SK-N-MC (cell line): ENCODE measurements at regions not wholly inside any gene's neighbourhood (a gene's known extent, or its start where the extent isn't known, plus 50 kb on each side); places are given as distances from the start of the nearest gene placed in this dataset.

Experiments used
- DNase-seq: peaks from one replicate; pipeline ENCODE4 v3.0.0-alpha.2; 2011; ENCODE audit warnings: low read depth, low spot score
- H3K27ac ChIP-seq: fragments of 200-600 bp; sonication (generic); 2 replicates; pipeline ENCODE4 v1.5.1; 2016; ENCODE audit warnings: mixed run types
- H3K36me3 ChIP-seq: fragments of 200-600 bp; sonication (generic); 2 replicates; pipeline ENCODE4 v1.6.1; 2017; ENCODE audit warnings: antibody characterized with exemption, low read length, mixed read lengths; ENCODE audit not compliant: insufficient read depth
- H3K4me3 ChIP-seq: fragments of 200-600 bp; sonication (generic); 2 replicates; pipeline ENCODE4 v1.5.1; 2016
- H3K9ac ChIP-seq: fragments of 200-600 bp; sonication (generic); 2 replicates; pipeline ENCODE4 v1.8.0; 2017; ENCODE audit warnings: mixed run types, mixed read lengths; ENCODE audit not compliant: insufficient read length
- H3K9me3 ChIP-seq: fragments of 200-600 bp; sonication (generic); 2 replicates; pipeline ENCODE4 v1.6.1; 2017; ENCODE audit warnings: low read depth, mild to moderate bottlenecking, antibody characterized with exemption, low read length, moderate library complexity, mixed read lengths
- EZH2 ChIP-seq: fragments of 200-600 bp; sonication (generic); IDR thresholded peaks from one replicate; pipeline ENCODE4 v1.6.1; 2017; ENCODE audit warnings: antibody characterized with exemption
- FOXP2 ChIP-seq: optimal IDR thresholded peaks from 2 replicates; pipeline ENCODE3; 2011; ENCODE audit warnings: mild to moderate bottlenecking, moderate library complexity; ENCODE audit not compliant: insufficient read depth; ENCODE audit errors: extremely low read length, control extremely low read depth
- POLR2AphosphoS5 ChIP-seq: IDR thresholded peaks from 2 replicates; pipeline ENCODE4 v1.6.1; 2012; ENCODE audit warnings: mild to moderate bottlenecking, low read depth, low read length, borderline replicate concordance

GRCh38 chrX:40285876-40286275 lies 188.1 kb upstream of the BCOR start:
- no peak overlapping the region for H3K9ac ChIP-seq
- no peaks in the 10 kb centered on the region for H3K9me3 ChIP-seq
- no peak for DNase-seq
- H3K27ac ChIP-seq = no peak overlapping the region
- no peaks in the 10 kb centered on the region for H3K36me3 ChIP-seq
- no peak overlapping the region for H3K4me3 ChIP-seq
- TF ChIP-seq POLR2AphosphoS5 (no peak), FOXP2 (no peak), EZH2 (no peak)

GRCh38 chrX:40284852-40285251 lies 187.1 kb upstream of the BCOR start:
- Histone ChIP-seq H3K9me3 (no peaks in the 10 kb centered on the region), H3K4me3 (no peak overlapping the region), H3K27ac (no peak overlapping the region), H3K36me3 (no peaks in the 10 kb centered on the region), H3K9ac (no peak overlapping the region)
- TF ChIP-seq FOXP2 = no peak
- DNase-seq = no peak

- H3K9me3 ChIP-seq = no peaks in the 10 kb centered on the region
- TF ChIP-seq POLR2AphosphoS5 = no peak
- TF ChIP-seq EZH2 = no peak
- TF ChIP-seq FOXP2 = no peak
- no peak for DNase-seq
- H3K36me3 ChIP-seq = no peaks in the 10 kb centered on the region
- H3K4me3 ChIP-seq = no peak overlapping the region
- H3K27ac ChIP-seq = no peak overlapping the region
- no peak overlapping the region for H3K9ac ChIP-seq
Measured at GRCh38 chrX:40283981-40284380, 186.2 kb upstream of the BCOR start.

- Histone ChIP-seq H3K9ac (no peak overlapping the region), H3K9me3 (no peaks in the 10 kb centered on the region), H3K36me3 (no peaks in the 10 kb centered on the region), H3K27ac (no peak overlapping the region), H3K4me3 (no peak overlapping the region)
- DNase-seq = no peak
- TF ChIP-seq EZH2 (no peak), POLR2AphosphoS5 (no peak), FOXP2 (no peak)
Measured at GRCh38 chrX:40282946-40283660, 185.3 kb upstream of the BCOR start.

- DNase-seq = no peak
- Histone ChIP-seq H3K9me3 (no peaks in the 10 kb centered on the region), H3K27ac (no peak overlapping the region), H3K4me3 (no peak overlapping the region), H3K36me3 (no peaks in the 10 kb centered on the region), H3K9ac (no peak overlapping the region)
- TF ChIP-seq POLR2AphosphoS5 = no peak
- TF ChIP-seq FOXP2 = no peak
- TF ChIP-seq EZH2 = no peak
Measured at GRCh38 chrX:40282348-40282747, 184.6 kb upstream of the BCOR start.

GRCh38 chrX:40281336-40282005 lies 183.7 kb upstream of the BCOR start:
- TF ChIP-seq FOXP2 = no peak
- no peak for TF ChIP-seq POLR2AphosphoS5
- no peak for TF ChIP-seq EZH2
- Histone ChIP-seq H3K9ac (no peak overlapping the region), H3K4me3 (no peak overlapping the region), H3K27ac (no peak overlapping the region), H3K9me3 (no peaks in the 10 kb centered on the region), H3K36me3 (no peaks in the 10 kb centered on the region)
- no peak for DNase-seq

- H3K9me3 ChIP-seq = no peaks in the 10 kb centered on the region
- H3K4me3 ChIP-seq = no peak overlapping the region
- peak overlapping the region; percentile 25; the same call in 1 of the 2 replicates for H3K27ac ChIP-seq
- H3K36me3 ChIP-seq = no peaks in the 10 kb centered on the region
- no peak for DNase-seq
- H3K9ac ChIP-seq = no peak overlapping the region
- TF ChIP-seq FOXP2 = no peak
- no peak for TF ChIP-seq POLR2AphosphoS5
- TF ChIP-seq EZH2 = no peak
Measured at GRCh38 chrX:40279762-40280161, 182.0 kb upstream of the BCOR start.

- Histone ChIP-seq H3K9ac (no peak overlapping the region), H3K36me3 (no peaks in the 10 kb centered on the region), H3K27ac (no peak overlapping the region), H3K4me3 (no peak overlapping the region), H3K9me3 (no peaks in the 10 kb centered on the region)
- DNase-seq = no peak
- TF ChIP-seq POLR2AphosphoS5 (no peak), FOXP2 (no peak), EZH2 (no peak)
Measured at GRCh38 chrX:40279091-40279430, 181.3 kb upstream of the BCOR start.
